GM23248 (cell line): ENCODE measurements at regions not wholly inside any gene's neighbourhood (a gene's known extent, or its start where the extent isn't known, plus 50 kb on each side); places are given as distances from the start of the nearest gene placed in this dataset.

ENCODE experiments used
- DNase-seq: peaks from one replicate; pipeline ENCODE4 v3.0.0-alpha.2; 2015
- H2AFZ ChIP-seq: fragments of 200-600 bp; sonication (generic); 2 replicates; pipeline ENCODE4 v1.6.1; 2016; ENCODE audit warnings: antibody characterized with exemption
- H3F3A ChIP-seq: fragments of 200-600 bp; sonication (generic); 2 replicates; pipeline ENCODE4 v1.6.1; 2016; ENCODE audit warnings: mild to moderate bottlenecking, antibody characterized with exemption, mixed run types; ENCODE audit not compliant: insufficient read depth
- H3K27ac ChIP-seq: fragments of 200-600 bp; sonication (generic); 2 replicates; pipeline ENCODE4 v1.5.1; 2016; ENCODE audit warnings: mild to moderate bottlenecking
- H3K27me3 ChIP-seq: fragments of 200-600 bp; sonication (generic); replicated peaks from 2 replicates; pipeline ENCODE4 v1.6.1; 2016; ENCODE audit warnings: mild to moderate bottlenecking; ENCODE audit not compliant: insufficient read depth
- H3K36me3 ChIP-seq: fragments of 200-600 bp; sonication (generic); 2 replicates; pipeline ENCODE4 v1.6.1; 2016; ENCODE audit warnings: low read depth, mild to moderate bottlenecking
- H3K4me1 ChIP-seq: fragments of 200-600 bp; sonication (generic); 2 replicates; pipeline ENCODE4 v1.6.1; 2016; ENCODE audit warnings: mild to moderate bottlenecking; ENCODE audit not compliant: insufficient read depth
- H3K4me2 ChIP-seq: fragments of 200-600 bp; sonication (generic); one replicate; pipeline ENCODE4 v1.6.1; 2016; ENCODE audit warnings: mild to moderate bottlenecking; ENCODE audit not compliant: unreplicated experiment
- H3K4me3 ChIP-seq: fragments of 200-600 bp; sonication (generic); 2 replicates; pipeline ENCODE4 v1.5.1; 2016; ENCODE audit warnings: mild to moderate bottlenecking
- H3K79me2 ChIP-seq: fragments of 200-600 bp; sonication (generic); 2 replicates; pipeline ENCODE4 v1.6.1; 2016; ENCODE audit warnings: mild to moderate bottlenecking; ENCODE audit not compliant: insufficient read depth
- H3K9ac ChIP-seq: fragments of 200-600 bp; sonication (generic); 2 replicates; pipeline ENCODE4 v1.6.1; 2016; ENCODE audit warnings: mild to moderate bottlenecking
- H3K9me2 ChIP-seq: fragments of 200-600 bp; sonication (generic); 2 replicates; pipeline ENCODE4 v1.6.1; 2016; ENCODE audit warnings: mixed run types, mild to moderate bottlenecking, moderate library complexity; ENCODE audit not compliant: insufficient read depth
- H3K9me3 ChIP-seq: fragments of 200-600 bp; sonication (generic); one replicate; pipeline ENCODE4 v1.6.1; 2017; ENCODE audit warnings: low read depth
- H4K20me1 ChIP-seq: fragments of 200-600 bp; sonication (generic); 2 replicates; pipeline ENCODE4 v1.6.0; 2016; ENCODE audit not compliant: insufficient read depth
- EZH2 ChIP-seq: fragments of 200-600 bp; sonication (generic); IDR thresholded peaks from 2 replicates; pipeline ENCODE4 v1.6.1; 2018; ENCODE audit warnings: antibody characterized with exemption, mild to moderate bottlenecking; ENCODE audit not compliant: insufficient read depth, poor library complexity, severe bottlenecking
- EZH2phosphoT487 ChIP-seq: fragments of 200-600 bp; sonication (generic); IDR thresholded peaks from 2 replicates; pipeline ENCODE4 v1.6.1; 2018; ENCODE audit warnings: antibody characterized with exemption, moderate library complexity, mild to moderate bottlenecking, low read depth; ENCODE audit not compliant: insufficient read depth
- WGBS, 2 experiments: methylation state at CpG; one replicate each; pipeline ENCODE4 v1.1.6; 2015 to 2017; ENCODE audit warnings: low lambda C conversion rate in 2 of 2, low coverage in 1 of 2; ENCODE audit errors: missing lambda C conversion rate in 2 of 2; 5-methylcytosine and 5-hydroxymethylcytosine counted together
- in situ Hi-C: fragments of 300-500 bp; cut with MboI; formaldehyde crosslinking; loops from 2 replicates; pipeline ENCODE4 v1.15.0; 2020

DNA sequence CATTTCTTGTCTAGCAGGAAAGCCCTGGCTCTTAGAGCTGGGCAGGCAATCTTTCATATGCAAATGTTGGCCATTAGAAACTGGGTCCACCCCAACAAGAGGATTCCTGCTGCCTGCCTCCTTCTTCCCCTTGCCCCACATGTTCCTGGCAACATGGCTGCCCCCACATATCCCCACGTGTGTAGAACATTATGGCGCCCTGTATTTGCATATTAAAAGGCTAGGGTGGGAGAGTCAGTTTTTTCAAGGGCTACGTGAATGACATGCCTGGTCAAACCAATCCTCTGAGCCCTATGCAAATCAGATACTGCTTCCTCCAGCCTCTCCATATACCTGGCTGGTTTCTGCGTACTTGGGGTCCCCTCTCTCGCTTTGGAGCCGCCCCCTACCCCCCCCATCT is 514.0 kb downstream of the FUT8 start:
- Histone ChIP-seq H3K4me2 (no peak overlapping the region), H3K27me3 (peaks cover 14% of the 10 kb centered on the region; the same call in 1 of the 2 replicates), H3K9me2 (no peaks in the 10 kb centered on the region), H3K36me3 (no peaks in the 10 kb centered on the region), H3K4me3 (no peak overlapping the region), H3K9ac (no peak overlapping the region), H3K27ac (no peak overlapping the region), H3F3A (no peaks in the 10 kb centered on the region), H2AFZ (no peak overlapping the region), H4K20me1 (no peaks in the 10 kb centered on the region), H3K9me3 (no peaks in the 10 kb centered on the region), H3K4me1 (no peaks in the 10 kb centered on the region), H3K79me2 (no peaks in the 10 kb centered on the region)
- no peak for TF ChIP-seq EZH2
- TF ChIP-seq EZH2phosphoT487 = no peak
- no peak for DNase-seq
- in situ Hi-C loops = no loop called here
- 30 to 43% methylated on average over 6 of the region's 6 CpGs for WGBS, 2 experiments

DNA sequence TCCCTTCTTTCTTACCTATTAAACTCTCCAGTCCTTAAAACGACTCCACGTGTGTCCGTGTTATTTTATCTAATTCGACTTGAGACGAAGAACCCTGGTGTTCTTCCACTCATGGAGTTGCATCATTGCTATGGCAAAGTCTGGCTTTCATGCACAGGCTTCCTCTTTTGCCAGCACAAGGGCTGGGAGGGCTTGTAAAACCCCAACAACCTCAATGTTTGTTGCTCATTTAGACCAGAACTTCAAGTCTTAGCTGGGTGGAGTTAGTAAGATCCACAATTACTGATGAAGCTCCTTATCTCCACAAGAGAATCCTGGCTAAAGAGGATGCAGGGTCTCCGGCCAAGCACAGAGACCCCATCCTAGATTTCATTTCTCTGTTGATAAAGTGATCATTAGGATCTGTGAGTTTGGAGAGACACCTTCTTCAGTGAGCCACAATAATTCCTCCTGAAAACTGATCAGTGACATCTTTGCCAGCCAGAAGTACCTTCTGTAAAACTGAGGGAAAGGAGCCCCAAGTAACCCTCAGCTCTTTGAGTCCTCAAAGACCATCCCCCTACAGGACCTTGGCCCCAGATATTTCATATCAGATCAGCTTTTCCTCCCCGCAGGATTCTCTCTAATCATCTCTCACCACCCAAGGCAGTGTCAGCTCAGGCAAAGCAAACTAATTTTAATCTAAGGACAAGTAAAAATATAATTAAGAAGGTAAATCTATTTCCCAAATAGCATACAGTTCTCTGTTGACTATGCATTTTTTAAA is 514.6 kb downstream of the FUT8 start:
- WGBS, 2 experiments = 41 to 46% methylated on average over 7 of the region's 7 CpGs
- no peak for DNase-seq
- Histone ChIP-seq H3K9me3 (no peaks in the 10 kb centered on the region), H3K9ac (no peak overlapping the region), H3K27me3 (peaks cover 14% of the 10 kb centered on the region; the same call in 1 of the 2 replicates), H3K36me3 (no peaks in the 10 kb centered on the region), H3K9me2 (no peaks in the 10 kb centered on the region), H3F3A (no peaks in the 10 kb centered on the region), H3K4me1 (no peaks in the 10 kb centered on the region), H3K4me2 (no peak overlapping the region), H2AFZ (no peak overlapping the region), H4K20me1 (no peaks in the 10 kb centered on the region), H3K4me3 (no peak overlapping the region), H3K79me2 (no peaks in the 10 kb centered on the region), H3K27ac (no peak overlapping the region)
- TF ChIP-seq EZH2 = no peak
- TF ChIP-seq EZH2phosphoT487 = no peak
- in situ Hi-C loops = no loop called here

DNA sequence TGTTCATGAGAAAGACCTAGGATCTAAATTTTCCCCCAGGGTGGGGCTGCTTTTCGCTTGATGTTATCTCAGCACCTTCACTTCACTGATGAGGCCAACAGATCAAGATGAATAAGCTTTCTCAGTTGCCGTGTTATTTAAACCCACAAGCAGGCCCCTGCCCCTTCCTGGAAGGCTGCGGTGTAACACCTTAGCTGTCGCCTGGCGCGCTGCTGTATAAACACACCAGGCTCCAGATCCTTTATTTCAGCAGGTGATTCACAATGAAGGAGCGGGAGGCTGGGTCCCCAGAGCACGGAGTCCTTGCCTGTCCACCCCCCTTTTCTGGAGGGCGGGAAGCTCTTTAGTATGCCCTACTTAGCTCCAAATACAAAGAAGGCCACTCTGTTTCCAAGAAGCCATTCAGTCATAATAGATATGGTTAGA is 515.4 kb downstream of the FUT8 start:
- Histone ChIP-seq H3K36me3 (no peaks in the 10 kb centered on the region), H3K27me3 (peaks cover 14% of the 10 kb centered on the region; the same call in 1 of the 2 replicates), H3K27ac (no peak overlapping the region), H4K20me1 (no peaks in the 10 kb centered on the region), H3K9me2 (no peaks in the 10 kb centered on the region), H3K4me1 (no peaks in the 10 kb centered on the region), H3K9me3 (no peaks in the 10 kb centered on the region), H3K9ac (no peak overlapping the region), H3K4me2 (no peak overlapping the region), H3K79me2 (no peaks in the 10 kb centered on the region), H3F3A (no peaks in the 10 kb centered on the region), H2AFZ (no peak overlapping the region), H3K4me3 (no peak overlapping the region)
- no peak for DNase-seq
- in situ Hi-C loops = no loop called here
- WGBS, 2 experiments = 73 to 79% methylated on average over 9 of the region's 9 CpGs
- TF ChIP-seq EZH2phosphoT487 = no peak
- no peak for TF ChIP-seq EZH2

DNA sequence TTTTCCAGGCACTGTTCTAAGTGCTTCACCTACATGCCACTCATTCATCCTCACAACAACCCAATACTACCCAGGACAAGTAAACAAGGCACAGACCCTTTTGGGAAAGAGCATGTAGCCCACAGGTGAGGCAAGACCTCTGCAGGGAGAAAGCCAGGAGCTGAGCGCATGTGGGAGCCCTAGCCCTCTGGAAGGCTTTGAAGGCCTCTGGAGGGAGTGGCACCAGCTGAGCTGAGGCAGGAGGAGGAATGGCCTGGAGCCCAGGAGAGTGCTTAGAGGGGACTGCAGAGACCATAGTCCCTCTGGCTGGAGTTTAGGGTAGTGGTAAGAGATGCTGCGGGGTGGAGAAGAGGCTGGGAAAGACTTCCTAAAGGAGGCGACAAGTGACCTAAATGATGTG is 516.5 kb downstream of the FUT8 start:
- H3K9me3 ChIP-seq = no peaks in the 10 kb centered on the region
- H3K9me2 ChIP-seq = no peaks in the 10 kb centered on the region
- no peak for DNase-seq
- H3K79me2 ChIP-seq = no peaks in the 10 kb centered on the region
- H3K4me2 ChIP-seq = no peak overlapping the region
- no peaks in the 10 kb centered on the region for H3F3A ChIP-seq
- no peak overlapping the region for H2AFZ ChIP-seq
- no peaks in the 10 kb centered on the region for H4K20me1 ChIP-seq
- 71 to 83% methylated on average over 3 of the region's 3 CpGs for WGBS, 2 experiments
- H3K27ac ChIP-seq = no peak overlapping the region
- no peaks in the 10 kb centered on the region for H3K4me1 ChIP-seq
- H3K4me3 ChIP-seq = no peak overlapping the region
- in situ Hi-C loops = no loop called here
- H3K36me3 ChIP-seq = no peaks in the 10 kb centered on the region
- TF ChIP-seq EZH2phosphoT487 (no peak), EZH2 (no peak)
- peaks cover 14% of the 10 kb centered on the region; the same call in 1 of the 2 replicates for H3K27me3 ChIP-seq
- H3K9ac ChIP-seq = no peak overlapping the region
